ENCODE measurements at regions not wholly inside any gene's neighbourhood (a gene's known extent, or its start where the extent isn't known, plus 50 kb on each side); places are given as distances from the start of the nearest gene placed in this dataset.

DNA sequence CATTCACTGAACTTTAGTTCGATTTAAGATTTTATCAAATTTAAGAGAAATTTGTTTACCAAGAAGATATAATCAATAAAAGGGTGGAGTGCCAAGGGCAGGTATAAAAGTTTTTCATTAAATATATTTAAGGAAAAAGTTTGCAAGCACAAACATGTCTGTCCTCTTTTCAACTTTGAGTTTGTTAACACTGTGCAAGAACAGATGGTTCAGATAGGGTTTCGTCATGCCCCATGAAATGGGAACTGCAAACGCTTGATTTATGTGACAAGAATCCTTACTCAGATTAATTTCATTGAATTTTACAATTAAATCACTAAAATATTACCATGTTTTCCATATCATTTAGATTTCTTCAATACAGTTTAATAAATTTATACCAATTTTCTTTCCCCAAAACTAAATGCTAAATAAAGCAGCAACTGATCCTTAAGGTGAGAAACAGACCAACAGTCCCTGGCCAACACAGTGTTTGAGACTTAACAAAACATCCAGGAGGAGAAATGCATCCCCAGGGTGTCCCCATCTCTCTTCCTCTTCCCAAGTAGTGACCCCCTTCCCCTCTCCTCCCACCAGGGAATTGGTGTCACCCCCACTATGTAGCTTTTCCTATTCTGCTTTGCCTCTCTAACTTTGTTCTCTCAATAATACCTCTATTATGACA, 292.9 kb downstream of the LTN1 start:
- TF ChIP-seq, protein P1, sequence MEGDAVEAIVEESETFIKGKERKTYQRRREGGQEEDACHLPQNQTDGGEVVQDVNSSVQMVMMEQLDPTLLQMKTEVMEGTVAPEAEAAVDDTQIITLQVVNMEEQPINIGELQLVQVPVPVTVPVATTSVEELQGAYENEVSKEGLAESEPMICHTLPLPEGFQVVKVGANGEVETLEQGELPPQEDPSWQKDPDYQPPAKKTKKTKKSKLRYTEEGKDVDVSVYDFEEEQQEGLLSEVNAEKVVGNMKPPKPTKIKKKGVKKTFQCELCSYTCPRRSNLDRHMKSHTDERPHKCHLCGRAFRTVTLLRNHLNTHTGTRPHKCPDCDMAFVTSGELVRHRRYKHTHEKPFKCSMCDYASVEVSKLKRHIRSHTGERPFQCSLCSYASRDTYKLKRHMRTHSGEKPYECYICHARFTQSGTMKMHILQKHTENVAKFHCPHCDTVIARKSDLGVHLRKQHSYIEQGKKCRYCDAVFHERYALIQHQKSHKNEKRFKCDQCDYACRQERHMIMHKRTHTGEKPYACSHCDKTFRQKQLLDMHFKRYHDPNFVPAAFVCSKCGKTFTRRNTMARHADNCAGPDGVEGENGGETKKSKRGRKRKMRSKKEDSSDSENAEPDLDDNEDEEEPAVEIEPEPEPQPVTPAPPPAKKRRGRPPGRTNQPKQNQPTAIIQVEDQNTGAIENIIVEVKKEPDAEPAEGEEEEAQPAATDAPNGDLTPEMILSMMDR (IDR thresholded peaks at IDR 0.05) = no peak
- DNase-seq (ENCODE audit: low spot score) = no peak
- Histone ChIP-seq H3K27ac (no peak overlapping the region), H3K4me3 (no peak overlapping the region)

DNA sequence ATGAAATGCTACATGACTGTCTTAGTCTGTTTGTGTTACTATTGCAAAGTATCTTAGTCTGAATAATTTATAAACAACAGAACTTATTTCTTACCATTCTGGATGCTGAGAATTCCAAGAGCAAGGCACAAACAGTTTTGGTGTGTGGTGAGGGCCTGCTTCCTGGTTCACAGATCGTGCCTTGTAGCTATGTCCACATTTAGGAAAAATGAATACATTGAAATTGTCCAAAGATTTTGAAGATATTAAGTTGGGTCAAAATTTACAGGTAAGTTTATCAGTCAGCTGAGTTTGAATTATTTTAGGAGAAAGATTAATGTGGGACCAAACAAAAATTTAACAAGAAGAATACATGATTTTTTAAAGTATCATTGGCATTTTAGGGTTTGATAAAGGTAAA, 293.5 kb downstream of the LTN1 start:
- H3K4me3 ChIP-seq = no peak overlapping the region
- H3K27ac ChIP-seq = no peak overlapping the region
- DNase-seq (ENCODE audit: low spot score) = no peak
- TF ChIP-seq, protein P1 (IDR thresholded peaks at IDR 0.05) = no peak

DNA sequence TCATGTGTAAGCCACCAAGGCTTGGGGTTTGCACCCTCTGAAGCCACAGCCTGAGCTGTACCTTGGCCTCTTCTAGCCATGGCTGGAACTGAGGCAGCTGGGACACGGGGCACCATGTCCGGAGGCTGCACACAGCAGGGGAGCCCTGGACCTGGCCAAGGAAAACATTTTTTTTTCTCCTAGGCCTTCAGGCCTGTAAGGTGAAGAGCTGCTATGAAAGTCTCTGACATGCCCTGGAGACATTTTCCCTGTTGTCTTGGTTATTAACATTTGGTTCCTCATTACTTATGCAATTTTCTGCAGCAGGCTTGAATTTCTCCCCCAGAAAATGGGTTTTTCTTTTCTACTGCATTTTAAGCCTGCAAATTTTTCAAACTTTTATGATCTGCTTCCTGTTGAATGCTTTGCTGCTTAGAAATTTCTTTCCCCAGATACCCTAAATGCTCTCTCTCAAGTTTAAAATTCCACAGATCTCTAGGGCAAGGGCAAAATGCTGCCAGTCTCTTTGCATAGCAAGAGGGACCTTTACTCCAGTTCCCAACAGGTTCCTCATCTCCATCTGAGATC, 295.8 kb downstream of the LTN1 start:
- Histone ChIP-seq H3K27ac (no peak overlapping the region), H3K4me3 (no peak overlapping the region)
- TF ChIP-seq, protein P1 (IDR thresholded peaks at IDR 0.05) = no peak
- DNase-seq (ENCODE audit: low spot score) = no peak

DNA sequence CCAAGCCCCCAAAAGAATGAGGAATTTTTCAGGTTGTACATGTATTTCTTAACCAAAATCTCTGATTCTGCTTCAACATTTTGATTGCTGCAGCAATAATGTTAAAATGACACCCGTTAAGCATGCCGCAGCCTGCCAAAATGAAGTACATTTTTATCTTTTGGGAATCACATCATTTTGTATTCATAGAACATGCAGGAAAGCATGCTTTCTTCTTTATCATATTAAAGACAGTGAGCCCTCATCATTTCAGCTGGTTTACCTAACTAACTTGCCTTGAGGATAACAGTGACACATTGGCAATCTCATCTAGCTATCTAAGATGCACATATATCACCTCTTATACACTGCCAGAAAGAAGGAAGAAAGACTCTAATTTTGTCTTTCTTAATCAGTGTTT, 299.2 kb downstream of the LTN1 start:
- DNase-seq (ENCODE audit: low spot score) = no peak
- H3K27ac ChIP-seq = no peak overlapping the region
- TF ChIP-seq, protein P1 (IDR thresholded peaks at IDR 0.05) = no peak
- H3K4me3 ChIP-seq = no peak overlapping the region

DNA sequence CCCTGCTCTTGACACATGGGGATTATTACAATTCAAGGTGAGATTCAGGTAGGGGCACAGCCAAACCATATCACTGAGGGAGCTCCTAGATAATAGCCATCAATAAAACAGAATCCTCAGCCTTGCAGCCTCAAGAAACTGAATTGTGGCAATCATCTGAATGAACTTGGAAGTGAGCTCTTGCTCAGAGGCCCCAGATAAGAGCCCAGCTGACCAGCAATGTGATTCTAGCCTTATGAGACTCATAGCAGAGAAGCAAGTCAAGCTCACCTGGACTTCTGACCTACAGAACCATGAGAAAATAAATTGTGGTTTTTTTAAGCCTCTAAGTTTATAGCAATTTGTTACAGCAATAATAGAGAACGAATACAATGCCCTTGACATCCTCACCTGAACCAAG, 302.5 kb downstream of the LTN1 start:
- DNase-seq (ENCODE audit: low spot score) = no peak
- TF ChIP-seq, protein P1 (IDR thresholded peaks at IDR 0.05) = no peak
- H3K27ac ChIP-seq = no peak overlapping the region
- no peak overlapping the region for H3K4me3 ChIP-seq

DNA sequence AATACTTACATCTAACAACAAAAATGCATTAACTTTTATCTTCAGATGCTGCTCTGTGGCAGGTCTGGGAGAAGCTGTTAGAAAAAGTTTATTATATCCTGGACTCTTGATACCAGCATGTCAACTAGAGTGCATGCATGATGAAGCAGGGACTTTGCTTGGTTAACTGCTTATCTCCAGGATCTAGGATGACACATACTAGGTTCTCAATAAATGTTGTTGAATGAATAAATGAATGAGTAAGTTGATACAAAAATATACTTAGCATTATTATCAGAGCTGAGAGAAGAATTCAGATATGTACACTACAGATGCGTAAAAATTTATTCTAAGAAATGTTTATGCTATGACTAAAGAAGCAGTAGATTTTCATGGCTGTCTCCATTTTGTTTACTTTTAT, 304.3 kb downstream of the LTN1 start:
- H3K4me3 ChIP-seq = no peak overlapping the region
- TF ChIP-seq, protein P1 (IDR thresholded peaks at IDR 0.05) = no peak

DNA sequence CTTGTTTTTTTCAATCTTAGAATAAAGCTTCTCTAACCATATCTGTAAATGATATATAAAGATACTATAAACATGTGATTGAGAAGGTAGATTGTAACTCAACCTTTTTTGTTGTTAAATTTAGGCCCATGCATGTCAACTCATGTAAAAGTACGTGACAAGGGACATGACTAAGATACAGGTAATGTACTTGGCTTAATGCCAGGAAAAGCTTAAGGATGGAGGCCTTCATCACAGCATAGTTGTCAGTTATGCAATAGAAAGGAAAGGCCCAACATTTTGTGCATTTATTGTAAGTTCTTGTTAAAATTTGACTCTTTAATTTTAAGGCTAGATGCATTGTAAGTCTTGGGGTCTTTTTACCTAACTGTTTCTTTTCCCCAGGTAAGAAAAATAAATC, 305.1 kb downstream of the LTN1 start:
- TF ChIP-seq, protein P1 (IDR thresholded peaks at IDR 0.05) = no peak
- Histone ChIP-seq H3K4me3 (no peak overlapping the region), H3K27ac (no peak overlapping the region)
- DNase-seq (ENCODE audit: low spot score) = no peak

More for the DNA sequence above, 304.3 kb downstream of the LTN1 start:
- no peak for DNase-seq (ENCODE audit: low spot score)
- H3K27ac ChIP-seq = no peak overlapping the region

Data from coronary artery (tissue), 2 donors.